ENCODE measurements at regions not wholly inside any gene's neighbourhood (a gene's known extent, or its start where the extent isn't known, plus 50 kb on each side); places are given as distances from the start of the nearest gene placed in this dataset.
"Not testable (repeated sequence)": the region's sequence is repeated elsewhere in the genome, so short reads cannot be mapped to it uniquely, and the experiment has no call there.

- no peak for DNase-seq
Measured at GRCh38 chr16:31702796-31703195, 170.8 kb upstream of the ZNF267 start.

GRCh38 chr16:31703526-31704128, 170.0 kb upstream of the ZNF267 start:
- no peak for DNase-seq

GRCh38 chr16:31704138-31704537, 169.5 kb upstream of the ZNF267 start:
- DNase-seq, result no peak

GRCh38 chr16:31705371-31705770, 168.2 kb upstream of the ZNF267 start:
- no peak for DNase-seq

- DNase-seq, result no peak
Measured at GRCh38 chr16:31706318-31706717, 167.3 kb upstream of the ZNF267 start.

GRCh38 chr16:31706925-31707324, 166.7 kb upstream of the ZNF267 start:
- no peak for DNase-seq

GRCh38 chr16:31707743-31708335, 165.8 kb upstream of the ZNF267 start:
- no peak for DNase-seq

- no peak for DNase-seq
Measured at GRCh38 chr16:31708348-31708747, 165.3 kb upstream of the ZNF267 start.

GRCh38 chr16:31709181-31709580, 164.4 kb upstream of the ZNF267 start:
- no peak for DNase-seq

GRCh38 chr16:31710134-31710533, 163.5 kb upstream of the ZNF267 start:
- DNase-seq, result no peak

GRCh38 chr16:31710880-31711279, 162.7 kb upstream of the ZNF267 start:
- DNase-seq, result no peak

- no peak for DNase-seq
Measured at GRCh38 chr16:31711344-31711845, 162.2 kb upstream of the ZNF267 start.

GRCh38 chr16:31712064-31712540, 161.5 kb upstream of the ZNF267 start:
- DNase-seq, result no peak

GRCh38 chr16:31713071-31713944, 160.3 kb upstream of the ZNF267 start:
- peak; percentile 97 for DNase-seq

- DNase-seq, result peak; percentile 11
Measured at GRCh38 chr16:31713945-31714902, 159.4 kb upstream of the ZNF267 start.

- DNase-seq, result no peak
Measured at GRCh38 chr16:31714903-31715504, 158.6 kb upstream of the ZNF267 start.

- DNase-seq, result no peak
Measured at GRCh38 chr16:31715915-31716314, 157.7 kb upstream of the ZNF267 start.

GRCh38 chr16:31718998-31719397, 154.6 kb upstream of the ZNF267 start:
- DNase-seq, result no peak

- DNase-seq, result no peak
Measured at GRCh38 chr16:31727553-31727952, 146.1 kb upstream of the ZNF267 start.

GRCh38 chr16:31734265-31734664, 139.3 kb upstream of the ZNF267 start:
- DNase-seq, result no peak

GRCh38 chr16:31745098-31745497, 128.5 kb upstream of the ZNF267 start:
- not testable (repeated sequence) for DNase-seq

GRCh38 chr16:31745900-31746299, 127.7 kb upstream of the ZNF267 start:
- DNase-seq, result no peak
